ENCODE measurements at regions not wholly inside any gene's neighbourhood (a gene's known extent, or its start where the extent isn't known, plus 50 kb on each side); places are given as distances from the start of the nearest gene placed in this dataset.

DNA sequence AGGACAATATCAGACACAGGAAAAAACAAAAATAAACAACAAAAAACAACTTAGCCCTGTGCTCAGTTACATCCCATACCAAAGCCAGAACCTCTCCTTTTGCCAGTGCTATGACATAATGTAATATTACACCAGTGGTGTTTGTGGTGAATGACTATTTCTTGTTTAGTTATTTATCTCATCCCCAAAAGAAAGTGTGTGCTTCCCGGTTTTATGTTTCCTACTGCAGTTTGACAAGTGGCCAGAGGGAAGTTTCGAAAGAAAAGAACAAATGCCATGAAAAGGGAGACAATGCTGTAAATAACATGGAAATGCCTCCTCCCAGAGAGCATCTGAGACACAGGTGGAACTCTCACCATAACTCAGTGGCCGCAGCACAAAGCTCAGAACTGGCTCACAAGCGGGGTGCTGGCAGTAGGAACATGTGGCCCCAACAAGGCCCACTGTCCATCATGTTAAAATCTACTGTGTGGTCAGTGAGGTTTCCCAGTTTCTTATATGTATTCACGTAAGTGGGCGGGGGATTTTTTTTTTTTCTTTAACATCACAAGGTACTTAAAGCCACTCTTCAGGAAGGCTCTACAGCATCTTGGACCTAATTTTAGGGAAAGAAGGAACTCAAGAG is 158.2 kb downstream of the BARHL2 start:
- no peak for DNase-seq (ENCODE audit: low spot score)

DNA sequence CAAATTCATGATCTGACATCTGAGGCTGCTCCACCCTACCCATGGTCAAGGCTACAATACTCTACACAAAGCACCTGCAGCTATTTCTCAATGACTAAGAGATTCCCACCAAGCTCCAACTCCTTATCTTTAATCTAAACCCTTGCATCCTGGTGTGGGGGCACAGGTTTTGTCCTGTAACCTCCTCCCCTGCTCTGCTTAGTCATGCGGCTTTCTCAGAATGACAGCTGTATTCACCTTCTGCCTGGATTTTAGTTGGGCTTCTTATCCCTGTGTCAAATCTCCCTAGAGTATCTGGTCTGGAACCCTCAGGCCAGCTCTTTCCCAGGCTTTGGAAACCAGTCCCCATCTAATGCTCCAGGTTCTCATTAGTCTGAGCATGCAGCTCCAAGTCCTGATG is 159.0 kb downstream of the BARHL2 start:
- DNase-seq (ENCODE audit: low spot score) = no peak

- no peak for DNase-seq (ENCODE audit: low spot score)
Observed at GRCh38 chr1:90557706-90558105, 159.4 kb downstream of the BARHL2 start.

DNA sequence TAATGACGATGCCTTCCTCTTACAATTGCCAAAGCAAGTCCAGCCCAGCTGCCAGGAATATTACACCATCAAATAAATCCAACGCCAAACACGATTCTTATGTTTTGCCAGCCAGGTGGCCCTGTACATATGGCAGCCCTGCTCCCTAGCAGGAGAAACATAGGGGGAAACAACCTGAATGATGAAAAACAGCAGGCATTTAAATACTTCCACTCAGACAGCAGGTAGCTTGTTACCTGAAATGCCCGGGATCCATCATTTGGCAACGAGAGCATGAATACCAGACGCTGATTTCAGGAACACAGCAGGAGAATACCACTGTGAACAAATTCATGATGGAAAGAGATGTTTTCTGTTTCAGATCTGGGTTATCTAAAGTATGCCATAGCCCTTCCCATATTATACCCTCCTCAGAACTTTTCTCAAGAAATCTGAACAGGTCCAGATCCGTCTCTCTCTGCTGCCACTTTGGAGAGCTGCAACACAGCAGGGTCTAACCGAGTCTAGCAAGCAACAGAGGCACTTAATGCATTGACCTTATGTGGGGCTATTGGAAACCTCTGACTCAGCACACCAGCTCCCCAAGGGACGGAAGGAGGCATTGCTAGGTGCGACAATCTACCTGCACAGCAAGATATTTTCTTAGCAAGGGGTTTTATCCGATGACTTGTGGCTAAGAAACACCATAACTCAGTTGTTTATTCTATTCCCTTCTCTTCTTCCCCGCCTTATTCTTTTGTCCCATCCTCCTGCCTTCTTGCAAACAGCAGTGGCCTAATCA is 166.3 kb downstream of the BARHL2 start:
- DNase-seq (ENCODE audit: low spot score) = peak; percentile 50

GRCh38 chr1:90544356-90544755 is 172.7 kb downstream of the BARHL2 start:
- DNase-seq (ENCODE audit: low spot score) = no peak

GRCh38 chr1:90537606-90538362 is 179.3 kb downstream of the BARHL2 start:
- no peak for DNase-seq (ENCODE audit: low spot score)

DNA sequence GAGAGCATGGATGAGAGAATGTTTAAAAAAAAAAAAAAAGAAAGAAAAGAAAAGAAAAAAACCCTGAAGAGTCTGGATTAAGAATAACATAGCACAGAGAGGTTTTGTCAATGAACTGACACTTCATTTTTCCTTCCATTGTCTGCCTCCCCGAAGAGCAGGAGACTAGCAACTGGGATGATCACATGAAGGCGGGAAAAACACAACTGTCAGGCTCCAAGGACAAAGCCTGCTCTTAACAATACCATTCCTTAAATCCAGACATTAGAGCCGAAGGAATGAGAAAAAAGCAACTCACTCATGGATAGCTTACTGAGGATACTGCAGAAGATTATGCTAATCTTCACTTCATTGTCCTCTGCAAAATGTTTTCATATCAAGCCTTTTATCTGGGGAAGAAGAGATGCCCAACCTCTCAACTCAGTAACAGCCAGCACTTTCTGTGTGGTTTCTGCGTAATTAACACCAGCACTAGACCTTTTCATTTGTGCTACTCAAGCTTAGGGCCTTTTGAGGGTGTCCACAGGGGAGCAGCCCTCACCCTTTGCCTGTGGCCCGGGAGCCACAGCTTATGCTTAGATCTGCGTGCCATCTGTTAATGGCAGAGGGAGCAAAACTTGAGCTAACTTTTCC is 182.3 kb downstream of the BARHL2 start:
- DNase-seq (ENCODE audit: low spot score) = no peak

GRCh38 chr1:90534116-90534515 is 183.0 kb downstream of the BARHL2 start:
- DNase-seq (ENCODE audit: low spot score) = no peak

GRCh38 chr1:90526954-90527353 is 190.1 kb downstream of the BARHL2 start:
- DNase-seq (ENCODE audit: low spot score) = no peak

- no peak for DNase-seq (ENCODE audit: low spot score)
Observed at GRCh38 chr1:90522432-90522831, 194.7 kb downstream of the BARHL2 start.

DNA sequence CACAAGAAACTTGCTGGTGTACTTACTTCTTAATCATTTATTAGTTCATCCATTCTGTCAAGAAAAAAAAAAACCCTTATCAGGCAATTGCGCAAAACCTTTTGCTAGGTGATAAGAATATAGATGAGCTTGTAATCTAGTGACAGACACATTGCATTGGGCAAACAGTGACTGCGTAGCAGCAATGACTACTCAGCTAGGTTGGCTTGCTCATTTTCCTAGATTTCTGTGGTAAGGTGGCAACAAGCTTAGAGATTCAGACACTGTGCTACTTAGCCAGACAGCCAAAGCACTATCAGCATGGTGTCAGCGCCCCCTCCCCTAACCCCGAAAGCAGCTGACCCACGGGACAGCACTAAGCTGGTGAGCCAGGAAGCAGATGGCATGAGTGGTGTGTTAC is 203.1 kb downstream of the BARHL2 start:
- DNase-seq (ENCODE audit: low spot score) = no peak

DNA sequence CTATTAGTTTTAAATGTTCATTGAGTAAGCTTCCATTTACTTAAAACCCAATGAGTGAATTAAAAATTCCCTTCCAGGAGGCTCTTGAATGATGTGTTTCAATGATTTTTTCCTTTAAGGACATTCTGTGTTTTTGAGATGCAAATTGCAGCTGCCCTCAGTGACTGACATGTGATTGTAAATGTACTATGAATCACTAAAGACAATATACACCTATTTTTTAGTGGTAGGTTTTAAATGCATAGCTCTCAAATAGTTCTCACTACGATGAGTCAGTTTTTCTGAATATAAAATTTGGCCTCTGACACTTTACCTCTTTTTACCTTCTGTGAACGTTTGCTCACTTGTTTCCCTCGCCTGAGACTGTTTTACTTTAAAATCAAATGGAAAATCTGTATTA is 204.7 kb downstream of the BARHL2 start:
- DNase-seq (ENCODE audit: low spot score) = no peak

DNA sequence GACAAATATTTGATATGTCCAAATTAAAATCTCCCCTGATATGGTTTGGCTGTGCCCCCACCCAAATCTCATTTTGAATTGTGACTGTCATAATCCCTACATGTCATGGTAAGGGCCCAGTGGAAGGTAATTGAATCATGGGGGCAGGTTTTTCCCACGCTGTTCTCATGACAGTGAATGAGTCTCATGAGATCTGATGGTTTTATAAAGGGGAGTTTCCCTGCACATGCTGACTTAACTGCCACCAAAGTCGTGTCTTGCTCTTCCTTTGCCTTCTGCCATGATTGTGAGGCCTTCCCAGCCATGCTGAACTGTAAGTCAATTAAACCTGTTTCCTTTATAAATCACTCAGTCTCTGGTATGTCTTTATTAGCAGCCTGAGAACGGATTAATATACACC is 207.0 kb downstream of the BARHL2 start:
- DNase-seq (ENCODE audit: low spot score) = no peak

- no peak for DNase-seq (ENCODE audit: low spot score)
Observed at GRCh38 chr1:90509225-90510048, 207.7 kb downstream of the BARHL2 start.

GRCh38 chr1:90508376-90509167 is 208.5 kb downstream of the BARHL2 start:
- no peak for DNase-seq (ENCODE audit: low spot score)

GRCh38 chr1:90507173-90507572 is 209.9 kb downstream of the BARHL2 start:
- no peak for DNase-seq (ENCODE audit: low spot score)

- DNase-seq (ENCODE audit: low spot score) = no peak
Observed at GRCh38 chr1:90505806-90506205, 211.3 kb downstream of the BARHL2 start.

DNA sequence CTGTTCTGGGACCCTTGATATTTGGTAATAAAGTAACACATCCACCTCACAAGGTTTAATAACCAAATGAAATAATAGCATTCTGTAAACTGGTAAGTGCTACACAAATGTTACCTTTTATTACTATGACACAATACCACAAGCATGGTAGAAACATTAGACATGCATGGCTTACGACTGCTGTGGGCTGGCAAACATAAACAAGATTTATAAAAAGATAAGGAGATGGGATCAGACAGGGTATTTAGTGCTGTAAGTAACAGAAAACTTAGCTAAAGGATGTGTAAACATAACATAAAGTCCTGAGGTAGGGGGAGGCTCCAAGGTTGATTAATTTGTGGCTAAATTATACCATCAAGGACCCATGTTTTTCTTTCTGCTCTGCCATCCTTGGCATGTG is 212.6 kb downstream of the BARHL2 start:
- no peak for DNase-seq (ENCODE audit: low spot score)

DNA sequence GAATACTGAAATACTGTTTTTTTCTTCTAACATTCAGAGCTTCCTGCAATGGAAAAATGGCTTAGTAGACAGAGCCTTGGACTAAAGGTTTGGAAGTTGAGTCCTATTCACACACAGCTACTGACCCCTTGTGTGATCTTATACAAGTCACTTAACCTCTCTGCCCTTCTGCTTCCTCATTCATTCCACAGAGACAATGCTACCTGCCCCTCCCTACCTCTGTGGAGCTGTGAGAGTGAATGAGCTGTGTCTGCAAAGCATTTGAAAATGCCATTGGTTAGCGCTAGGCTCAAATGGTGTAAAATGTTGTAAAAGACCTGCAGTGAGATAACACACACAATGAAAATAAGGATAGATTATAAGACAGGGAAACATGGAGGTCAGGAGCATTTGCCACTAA is 214.4 kb downstream of the BARHL2 start:
- peak; percentile 15 for DNase-seq (ENCODE audit: low spot score)

DNA sequence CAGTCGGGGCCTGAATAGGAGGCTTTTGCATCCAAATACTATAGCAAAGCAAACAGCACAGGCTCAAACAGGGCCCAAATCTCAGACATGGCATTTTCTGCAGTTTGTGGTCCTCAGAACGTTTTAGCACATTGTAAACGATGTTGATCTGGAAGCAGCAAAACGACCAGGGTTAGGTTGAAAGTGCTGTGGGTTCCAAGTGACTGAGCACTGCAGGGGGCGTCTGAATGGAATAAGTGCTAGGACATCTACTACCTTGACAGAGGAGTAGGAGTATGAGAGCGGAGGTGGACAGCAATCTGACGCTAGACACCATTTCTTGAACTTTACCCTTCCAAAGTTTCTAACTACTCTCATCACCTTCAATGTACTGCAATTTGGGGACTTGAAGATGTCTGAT is 214.9 kb downstream of the BARHL2 start:
- no peak for DNase-seq (ENCODE audit: low spot score)

DNA sequence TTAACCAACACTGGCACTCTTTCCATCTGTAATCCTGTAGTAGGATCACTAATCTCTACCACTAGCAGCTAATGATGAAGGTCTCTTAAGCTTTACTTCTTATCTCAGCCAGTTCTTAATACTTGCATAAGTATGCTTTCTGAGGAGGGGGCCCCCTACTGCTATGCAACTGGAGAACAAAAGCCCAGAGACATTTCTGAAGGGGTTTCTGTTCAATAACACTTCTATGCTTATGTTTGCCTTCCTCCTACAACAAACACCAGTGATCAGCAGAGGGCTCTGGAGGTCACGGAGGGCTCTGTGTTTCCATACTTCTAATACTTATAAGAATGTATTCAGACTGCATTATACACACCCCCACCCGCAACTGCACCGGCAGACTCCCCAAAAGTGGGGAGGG is 215.8 kb downstream of the BARHL2 start:
- DNase-seq (ENCODE audit: low spot score) = no peak
